ENCODE measurements at regions not wholly inside any gene's neighbourhood (a gene's known extent, or its start where the extent isn't known, plus 50 kb on each side); places are given as distances from the start of the nearest gene placed in this dataset.

DNA sequence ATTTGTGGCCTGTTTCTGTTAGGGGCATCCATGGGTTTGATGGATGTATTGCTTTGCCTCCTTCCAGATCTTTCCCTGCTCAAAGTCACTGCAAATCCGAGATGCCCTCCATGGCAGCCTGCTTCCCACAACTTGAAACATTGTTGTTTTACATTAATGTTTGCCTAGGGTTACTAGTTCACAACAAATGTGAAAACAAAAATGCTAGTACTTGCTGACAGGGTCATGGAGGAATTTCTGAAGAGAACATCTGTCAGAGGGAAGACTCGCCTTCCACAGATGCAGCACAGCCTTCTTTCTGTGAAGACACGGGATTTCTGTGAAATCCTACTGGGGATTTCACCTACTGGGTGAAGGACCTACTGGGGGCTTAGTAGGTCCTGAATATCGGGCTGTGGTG, 260.0 kb upstream of the FN1 start:
- Histone ChIP-seq H3K9me3 (replicated peaks; ENCODE audit: control insufficient read depth, insufficient read depth, low read length) (peaks cover 5% of the 10 kb centered on the region; the same call in 2 of the 3 replicates), H3K4me1 (ENCODE audit: control insufficient read depth, insufficient read depth, low read length) (no peaks in the 10 kb centered on the region), H3K27ac (ENCODE audit: control insufficient read depth, insufficient read depth) (no peak overlapping the region), H3K79me2 (ENCODE audit: control insufficient read depth, insufficient read depth, low read length) (no peaks in the 10 kb centered on the region), H3K27me3 (replicated peaks in 1 of 2; ENCODE audit: control insufficient read depth in 2 of 2, insufficient read depth in 2 of 2, low read length in 1 of 2) (no peaks in the 10 kb centered on the region), H3K4me2 (ENCODE audit: control insufficient read depth, insufficient read depth) (no peak overlapping the region), H4K20me1 (ENCODE audit: control insufficient read depth, insufficient read depth) (no peaks in the 10 kb centered on the region), H3K36me3 (ENCODE audit: control insufficient read depth in 2 of 2, insufficient read depth in 2 of 2, low read length in 1 of 2) (no peaks in the 10 kb centered on the region), H3K4me3 (no peak overlapping the region), H3K9ac (ENCODE audit: control insufficient read depth, insufficient read depth, low read length) (no peak overlapping the region), H2AFZ (ENCODE audit: control insufficient read depth, low read depth, low read length) (no peak overlapping the region)
- intact Hi-C loops (cut with micrococcal nuclease; ENCODE audit: unreplicated experiment) = no loop called here
- POLR2A ChIA-PET = no interaction called here
- SMC1A ChIA-PET (ENCODE audit: uncharacterized antibody, unreplicated experiment) = interaction anchor here (0.6 to 1.3 kb wide), 4 partner anchors 24 to 404 kb away, joined by 3 to 4 read pairs (median 4); no protein-coding TSS in a partner anchor
- DNase-seq (ENCODE audit: low read depth, low spot score) = no peak
- TF ChIP-seq, protein P1, sequence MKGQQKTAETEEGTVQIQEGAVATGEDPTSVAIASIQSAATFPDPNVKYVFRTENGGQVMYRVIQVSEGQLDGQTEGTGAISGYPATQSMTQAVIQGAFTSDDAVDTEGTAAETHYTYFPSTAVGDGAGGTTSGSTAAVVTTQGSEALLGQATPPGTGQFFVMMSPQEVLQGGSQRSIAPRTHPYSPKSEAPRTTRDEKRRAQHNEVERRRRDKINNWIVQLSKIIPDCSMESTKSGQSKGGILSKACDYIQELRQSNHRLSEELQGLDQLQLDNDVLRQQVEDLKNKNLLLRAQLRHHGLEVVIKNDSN (IDR thresholded peaks at IDR 0.05; ENCODE audit: borderline replicate concordance, extremely low read length, insufficient read depth, low read depth, low read length) = no peak
- no peak for ATAC-seq
- CTCF ChIA-PET = interaction anchor here (0.7 to 1.1 kb wide), 2 partner anchors 7 to 17 kb away, joined by 3 to 4 read pairs; no protein-coding TSS in a partner anchor
- WGBS (ENCODE audit: insufficient coverage, insufficient replicate concordance, low lambda C conversion rate, missing lambda C conversion rate) = 9% methylated on average over 4 of the region's 4 CpGs
- no TSS peak for BruUV-seq (replicated peaks)
- in situ Hi-C loops (cut with MboI) = no loop called here
- RAD21 ChIA-PET (ENCODE audit: unreplicated experiment) = no interaction called here
- no peak for FAIRE-seq

DNA sequence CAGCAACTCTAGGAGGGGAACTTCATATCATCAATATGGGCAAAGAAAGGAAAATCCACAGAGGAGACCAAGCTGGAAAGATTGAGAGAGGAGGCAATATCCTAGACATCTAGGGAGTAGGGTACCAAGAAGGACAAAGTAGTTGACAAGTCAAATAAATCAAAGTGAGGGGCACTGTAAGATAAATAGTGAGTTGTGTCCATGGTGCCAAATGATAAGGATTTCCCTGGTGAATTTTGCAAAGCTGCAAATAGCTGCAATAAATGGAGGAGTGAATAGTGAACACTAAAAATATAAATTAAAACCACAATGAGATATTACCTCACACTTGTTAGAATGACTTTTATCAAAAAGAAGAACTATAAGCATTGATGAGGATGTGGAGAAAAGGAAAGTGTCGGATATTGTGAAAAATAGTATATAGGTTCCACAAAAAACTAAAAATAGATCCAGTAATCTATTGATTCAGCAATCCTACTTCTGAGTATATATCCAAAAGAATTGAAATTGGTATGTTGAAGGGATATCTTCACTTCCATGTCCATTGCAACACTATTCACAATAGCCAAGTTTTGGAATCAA, 258.2 kb upstream of the FN1 start:
- Histone ChIP-seq H3K9ac (ENCODE audit: control insufficient read depth, insufficient read depth, low read length) (no peak overlapping the region), H2AFZ (ENCODE audit: control insufficient read depth, low read depth, low read length) (no peak overlapping the region), H3K79me2 (ENCODE audit: control insufficient read depth, insufficient read depth, low read length) (no peaks in the 10 kb centered on the region), H3K36me3 (ENCODE audit: control insufficient read depth in 2 of 2, insufficient read depth in 2 of 2, low read length in 1 of 2) (no peaks in the 10 kb centered on the region), H3K27ac (ENCODE audit: control insufficient read depth, insufficient read depth) (no peak overlapping the region), H3K4me1 (ENCODE audit: control insufficient read depth, insufficient read depth, low read length) (no peaks in the 10 kb centered on the region), H3K4me3 (no peak overlapping the region), H4K20me1 (ENCODE audit: control insufficient read depth, insufficient read depth) (no peaks in the 10 kb centered on the region), H3K27me3 (replicated peaks in 1 of 2; ENCODE audit: control insufficient read depth in 2 of 2, insufficient read depth in 2 of 2, low read length in 1 of 2) (no peaks in the 10 kb centered on the region), H3K4me2 (ENCODE audit: control insufficient read depth, insufficient read depth) (no peak overlapping the region), H3K9me3 (replicated peaks; ENCODE audit: control insufficient read depth, insufficient read depth, low read length) (peaks cover 4% of the 10 kb centered on the region; the same call in 2 of the 3 replicates)
- in situ Hi-C loops (cut with MboI) (no loop called here), intact Hi-C loops (cut with micrococcal nuclease; ENCODE audit: unreplicated experiment) (no loop called here)
- 88% methylated on average over 1 of the region's 1 CpG for WGBS (ENCODE audit: insufficient coverage, insufficient replicate concordance, low lambda C conversion rate, missing lambda C conversion rate)
- RAD21 ChIA-PET (ENCODE audit: unreplicated experiment) = interaction anchor here (1.3 kb wide), 1 partner anchor 99 kb away, joined by 4 read pairs; no protein-coding TSS in a partner anchor
- CTCF ChIA-PET = interaction anchor here (0.8 to 2.1 kb wide), 2 partner anchors 9 to 18 kb away, joined by 3 to 8 read pairs; no protein-coding TSS in a partner anchor
- DNase-seq (ENCODE audit: low read depth, low spot score) (no peak), ATAC-seq (no peak), FAIRE-seq (no peak)
- no TSS peak for BruUV-seq (replicated peaks)
- SMC1A ChIA-PET (ENCODE audit: uncharacterized antibody, unreplicated experiment) = interaction anchor here (0.6 kb wide), 1 partner anchor 47 kb away, joined by 3 read pairs; no protein-coding TSS in a partner anchor
- POLR2A ChIA-PET = interaction anchor here (1.6 kb wide), 1 partner anchor 17 kb away, joined by 3 read pairs; no protein-coding TSS in a partner anchor
- no peak for TF ChIP-seq BCL11A (IDR thresholded peaks at IDR 0.05; ENCODE audit: low read depth, low read length)
- TF ChIP-seq DPF2 (IDR thresholded peaks at IDR 0.05) = no peak
- TF ChIP-seq, protein P1 (IDR thresholded peaks at IDR 0.05; ENCODE audit: borderline replicate concordance, extremely low read length, insufficient read depth, low read depth, low read length) = no peak
- no peak for TF ChIP-seq MTA2 (IDR thresholded peaks at IDR 0.05; ENCODE audit: low read depth)
- TF ChIP-seq, protein P2, sequence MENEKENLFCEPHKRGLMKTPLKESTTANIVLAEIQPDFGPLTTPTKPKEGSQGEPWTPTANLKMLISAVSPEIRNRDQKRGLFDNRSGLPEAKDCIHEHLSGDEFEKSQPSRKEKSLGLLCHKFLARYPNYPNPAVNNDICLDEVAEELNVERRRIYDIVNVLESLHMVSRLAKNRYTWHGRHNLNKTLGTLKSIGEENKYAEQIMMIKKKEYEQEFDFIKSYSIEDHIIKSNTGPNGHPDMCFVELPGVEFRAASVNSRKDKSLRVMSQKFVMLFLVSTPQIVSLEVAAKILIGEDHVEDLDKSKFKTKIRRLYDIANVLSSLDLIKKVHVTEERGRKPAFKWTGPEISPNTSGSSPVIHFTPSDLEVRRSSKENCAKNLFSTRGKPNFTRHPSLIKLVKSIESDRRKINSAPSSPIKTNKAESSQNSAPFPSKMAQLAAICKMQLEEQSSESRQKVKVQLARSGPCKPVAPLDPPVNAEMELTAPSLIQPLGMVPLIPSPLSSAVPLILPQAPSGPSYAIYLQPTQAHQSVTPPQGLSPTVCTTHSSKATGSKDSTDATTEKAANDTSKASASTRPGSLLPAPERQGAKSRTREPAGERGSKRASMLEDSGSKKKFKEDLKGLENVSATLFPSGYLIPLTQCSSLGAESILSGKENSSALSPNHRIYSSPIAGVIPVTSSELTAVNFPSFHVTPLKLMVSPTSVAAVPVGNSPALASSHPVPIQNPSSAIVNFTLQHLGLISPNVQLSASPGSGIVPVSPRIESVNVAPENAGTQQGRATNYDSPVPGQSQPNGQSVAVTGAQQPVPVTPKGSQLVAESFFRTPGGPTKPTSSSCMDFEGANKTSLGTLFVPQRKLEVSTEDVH (IDR thresholded peaks at IDR 0.05; ENCODE audit: low read depth, partially characterized antibody) = no peak
- no peak for TF ChIP-seq ATF7 (IDR thresholded peaks at IDR 0.05; ENCODE audit: low read depth)
- no peak for TF ChIP-seq RCOR1 (conservative IDR thresholded peaks at IDR 0.05; ENCODE audit: low read depth, low read length)
- no peak for TF ChIP-seq EZH2 (IDR thresholded peaks at IDR 0.05; ENCODE audit: borderline replicate concordance, control insufficient read depth, low read depth, low read length)
- TF ChIP-seq, protein P3, sequence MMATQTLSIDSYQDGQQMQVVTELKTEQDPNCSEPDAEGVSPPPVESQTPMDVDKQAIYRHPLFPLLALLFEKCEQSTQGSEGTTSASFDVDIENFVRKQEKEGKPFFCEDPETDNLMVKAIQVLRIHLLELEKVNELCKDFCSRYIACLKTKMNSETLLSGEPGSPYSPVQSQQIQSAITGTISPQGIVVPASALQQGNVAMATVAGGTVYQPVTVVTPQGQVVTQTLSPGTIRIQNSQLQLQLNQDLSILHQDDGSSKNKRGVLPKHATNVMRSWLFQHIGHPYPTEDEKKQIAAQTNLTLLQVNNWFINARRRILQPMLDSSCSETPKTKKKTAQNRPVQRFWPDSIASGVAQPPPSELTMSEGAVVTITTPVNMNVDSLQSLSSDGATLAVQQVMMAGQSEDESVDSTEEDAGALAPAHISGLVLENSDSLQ (IDR thresholded peaks at IDR 0.05) = no peak
